Smooth muscle cell (in vitro differentiated cells): ENCODE measurements at regions not wholly inside any gene's neighbourhood (a gene's known extent, or its start where the extent isn't known, plus 50 kb on each side); places are given as distances from the start of the nearest gene placed in this dataset.

Source experiments
- DNase-seq: peaks from one replicate; lab custom pipeline; 2025; ENCODE audit not compliant: unreplicated experiment; lab: John Stamatoyannopoulos, UW
- H2AFZ ChIP-seq: fragments of 200-600 bp; sonication (generic); 2 replicates; pipeline ENCODE4 v1.6.0; 2016; ENCODE audit warnings: antibody characterized with exemption, low read depth, mild to moderate bottlenecking
- H3F3A ChIP-seq: fragments of 200-600 bp; sonication (generic); 2 replicates; pipeline ENCODE4 v1.6.0; 2017; ENCODE audit warnings: antibody characterized with exemption, low read depth
- H3K27ac ChIP-seq: fragments of 200-600 bp; sonication (generic); 2 replicates; pipeline ENCODE4 v1.5.1; 2016; ENCODE audit warnings: low read depth, mild to moderate bottlenecking
- H3K27me3 ChIP-seq: fragments of 200-600 bp; sonication (generic); 2 replicates; pipeline ENCODE4 v1.6.1; 2016; ENCODE audit warnings: low read depth, mild to moderate bottlenecking
- H3K36me3 ChIP-seq: fragments of 200-600 bp; sonication (generic); 2 replicates; pipeline ENCODE4 v1.5.1; 2016; ENCODE audit warnings: low read depth
- H3K4me1 ChIP-seq: fragments of 200-600 bp; sonication (generic); 2 replicates; pipeline ENCODE4 v1.5.1; 2016; ENCODE audit warnings: low read depth
- H3K4me2 ChIP-seq: fragments of 200-600 bp; sonication (generic); 2 replicates; pipeline ENCODE4 v1.6.0; 2016; ENCODE audit warnings: mild to moderate bottlenecking
- H3K4me3 ChIP-seq: fragments of 200-600 bp; sonication (generic); 2 replicates; pipeline ENCODE4 v1.5.1; 2016; ENCODE audit warnings: mild to moderate bottlenecking
- H3K79me2 ChIP-seq: fragments of 200-600 bp; sonication (generic); 2 replicates; pipeline ENCODE4 v1.6.0; 2016; ENCODE audit warnings: low read depth, mild to moderate bottlenecking
- H3K9ac ChIP-seq: fragments of 200-600 bp; sonication (generic); 2 replicates; pipeline ENCODE4 v1.6.0; 2016; ENCODE audit warnings: low read depth
- H3K9me3 ChIP-seq: fragments of 200-600 bp; sonication (generic); replicated peaks from 2 replicates; pipeline ENCODE4 v1.5.1; 2016; ENCODE audit warnings: low read depth
- H4K20me1 ChIP-seq: fragments of 200-600 bp; sonication (generic); 2 replicates; pipeline ENCODE4 v1.6.0; 2016; ENCODE audit warnings: low read depth
- WGBS: methylation state at CpG from one replicate; pipeline ENCODE4 v1.1.7; 2016; ENCODE audit warnings: low lambda C conversion rate; 5-methylcytosine and 5-hydroxymethylcytosine counted together
- TF ChIP-seq, protein P1 (sequence below): fragments of 200-600 bp; sonication (generic); IDR thresholded peaks from 2 replicates; pipeline ENCODE4 v1.5.1; 2017; ENCODE audit warnings: borderline replicate concordance, mild to moderate bottlenecking, antibody characterized with exemption; ENCODE audit not compliant: insufficient read depth, poor library complexity, severe bottlenecking

- no peaks in the 10 kb centered on the region for H3K36me3 ChIP-seq
- no peaks in the 10 kb centered on the region for H4K20me1 ChIP-seq
- H3K4me1 ChIP-seq: no peaks in the 10 kb centered on the region
- no peaks in the 10 kb centered on the region for H3K9me3 ChIP-seq
- H3F3A ChIP-seq: no peaks in the 10 kb centered on the region
- TF ChIP-seq, protein P1, sequence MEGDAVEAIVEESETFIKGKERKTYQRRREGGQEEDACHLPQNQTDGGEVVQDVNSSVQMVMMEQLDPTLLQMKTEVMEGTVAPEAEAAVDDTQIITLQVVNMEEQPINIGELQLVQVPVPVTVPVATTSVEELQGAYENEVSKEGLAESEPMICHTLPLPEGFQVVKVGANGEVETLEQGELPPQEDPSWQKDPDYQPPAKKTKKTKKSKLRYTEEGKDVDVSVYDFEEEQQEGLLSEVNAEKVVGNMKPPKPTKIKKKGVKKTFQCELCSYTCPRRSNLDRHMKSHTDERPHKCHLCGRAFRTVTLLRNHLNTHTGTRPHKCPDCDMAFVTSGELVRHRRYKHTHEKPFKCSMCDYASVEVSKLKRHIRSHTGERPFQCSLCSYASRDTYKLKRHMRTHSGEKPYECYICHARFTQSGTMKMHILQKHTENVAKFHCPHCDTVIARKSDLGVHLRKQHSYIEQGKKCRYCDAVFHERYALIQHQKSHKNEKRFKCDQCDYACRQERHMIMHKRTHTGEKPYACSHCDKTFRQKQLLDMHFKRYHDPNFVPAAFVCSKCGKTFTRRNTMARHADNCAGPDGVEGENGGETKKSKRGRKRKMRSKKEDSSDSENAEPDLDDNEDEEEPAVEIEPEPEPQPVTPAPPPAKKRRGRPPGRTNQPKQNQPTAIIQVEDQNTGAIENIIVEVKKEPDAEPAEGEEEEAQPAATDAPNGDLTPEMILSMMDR: no peak
- no peak overlapping the region for H3K4me3 ChIP-seq
- no peak overlapping the region for H3K27ac ChIP-seq
- no peak overlapping the region for H3K9ac ChIP-seq
- 91% methylated on average over 6 of the region's 6 CpGs for WGBS
- H2AFZ ChIP-seq: no peak overlapping the region
- no peak for DNase-seq
- no peak overlapping the region for H3K4me2 ChIP-seq
- H3K79me2 ChIP-seq: no peaks in the 10 kb centered on the region
- H3K27me3 ChIP-seq: no peaks in the 10 kb centered on the region
These were observed 290.1 kb upstream of the SLC10A2 start for GRCh38 chr13:103356226-103356864.

DNA sequence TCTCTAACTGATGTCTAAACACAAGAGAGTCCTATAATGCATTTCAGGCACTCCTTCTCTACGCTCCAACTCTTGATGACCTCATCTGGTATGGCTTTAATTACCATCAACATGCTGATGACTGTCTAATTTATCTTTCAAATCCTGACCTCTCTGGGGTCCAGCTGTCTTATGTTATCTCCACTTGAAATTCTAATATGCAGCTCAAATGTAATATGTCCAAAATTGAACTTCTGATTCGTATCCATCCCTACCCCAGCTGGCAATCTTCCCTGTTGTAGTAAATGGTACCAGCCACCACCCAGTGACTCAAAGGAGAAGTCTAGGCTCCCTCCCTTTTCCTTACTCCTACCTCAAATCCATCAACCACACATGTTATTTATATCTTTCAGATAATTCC lies 288.0 kb upstream of the SLC10A2 start:
- H4K20me1 ChIP-seq: no peaks in the 10 kb centered on the region

GRCh38 chr13:103351035-103351828 lies 285.0 kb upstream of the SLC10A2 start:
- no peak overlapping the region for H3K27ac ChIP-seq
- H3K79me2 ChIP-seq: no peaks in the 10 kb centered on the region
- H3K36me3 ChIP-seq: no peaks in the 10 kb centered on the region
- TF ChIP-seq, protein P1: no peak
- no peaks in the 10 kb centered on the region for H4K20me1 ChIP-seq
- H3F3A ChIP-seq: no peaks in the 10 kb centered on the region
- peak overlapping the region; percentile 9 for H2AFZ ChIP-seq
- H3K9me3 ChIP-seq: no peaks in the 10 kb centered on the region
- WGBS: 7% methylated on average over 10 of the region's 10 CpGs
- H3K4me3 ChIP-seq: peak overlapping the region; percentile 10
- H3K9ac ChIP-seq: no peak overlapping the region
- peak overlapping the region; percentile 78 for H3K4me2 ChIP-seq
- DNase-seq: no peak
- peaks cover 7% of the 10 kb centered on the region for H3K4me1 ChIP-seq
- H3K27me3 ChIP-seq: no peaks in the 10 kb centered on the region

More for the DNA sequence above, 288.0 kb upstream of the SLC10A2 start:
- DNase-seq: no peak
- H3K9me3 ChIP-seq: no peaks in the 10 kb centered on the region
- no peak overlapping the region for H2AFZ ChIP-seq
- no peak overlapping the region for H3K27ac ChIP-seq
- no peak overlapping the region for H3K9ac ChIP-seq
- no peaks in the 10 kb centered on the region for H3K27me3 ChIP-seq
- no peak overlapping the region for H3K4me2 ChIP-seq
- no peaks in the 10 kb centered on the region for H3K36me3 ChIP-seq
- H3K79me2 ChIP-seq: no peaks in the 10 kb centered on the region
- H3F3A ChIP-seq: no peaks in the 10 kb centered on the region
- TF ChIP-seq, protein P1: no peak
- no peak overlapping the region for H3K4me3 ChIP-seq
- WGBS: 81% methylated on average over 2 of the region's 2 CpGs
- H3K4me1 ChIP-seq: peaks cover 7% of the 10 kb centered on the region
